HG03378 (cell line): ENCODE measurements at regions not wholly inside any gene's neighbourhood (a gene's known extent, or its start where the extent isn't known, plus 50 kb on each side); places are given as distances from the start of the nearest gene placed in this dataset.

Source experiments
- ATAC-seq: cut with Tn5 transposase; IDR thresholded peaks from one replicate; pipeline ENCODE4 v1.9.1; 2021; ENCODE audit warnings: mild to moderate bottlenecking, moderate library complexity; ENCODE audit not compliant: unreplicated experiment

- no peak for ATAC-seq
Measured at GRCh38 chr12:58563621-58564020, 356.7 kb downstream of the LRIG3 start.

GRCh38 chr12:58564721-58565120 lies 355.6 kb downstream of the LRIG3 start:
- ATAC-seq: no peak

- ATAC-seq: no peak
Measured at GRCh38 chr12:58566599-58566998, 353.7 kb downstream of the LRIG3 start.

GRCh38 chr12:58567189-58567588 lies 353.1 kb downstream of the LRIG3 start:
- ATAC-seq: no peak

- no peak for ATAC-seq
Measured at GRCh38 chr12:58570411-58570810, 349.9 kb downstream of the LRIG3 start.

GRCh38 chr12:58575256-58575655 lies 345.0 kb downstream of the LRIG3 start:
- no peak for ATAC-seq

GRCh38 chr12:58576081-58576480 lies 344.2 kb downstream of the LRIG3 start:
- no peak for ATAC-seq

- no peak for ATAC-seq
Measured at GRCh38 chr12:58576916-58577315, 343.4 kb downstream of the LRIG3 start.

GRCh38 chr12:58580095-58580494 lies 340.2 kb downstream of the LRIG3 start:
- ATAC-seq: no peak

GRCh38 chr12:58583529-58583928 lies 336.8 kb downstream of the LRIG3 start:
- no peak for ATAC-seq

- ATAC-seq: no peak
Measured at GRCh38 chr12:58583940-58584339, 336.4 kb downstream of the LRIG3 start.

GRCh38 chr12:58584880-58585279 lies 335.4 kb downstream of the LRIG3 start:
- ATAC-seq: no peak

- no peak for ATAC-seq
Measured at GRCh38 chr12:58586762-58587161, 333.5 kb downstream of the LRIG3 start.

GRCh38 chr12:58588770-58589169 lies 331.5 kb downstream of the LRIG3 start:
- ATAC-seq: no peak

GRCh38 chr12:58592475-58593207 lies 327.7 kb downstream of the LRIG3 start:
- no peak for ATAC-seq

- ATAC-seq: no peak
Measured at GRCh38 chr12:58593557-58594304, 326.6 kb downstream of the LRIG3 start.

- ATAC-seq: no peak
Measured at GRCh38 chr12:58596381-58596780, 323.9 kb downstream of the LRIG3 start.

- ATAC-seq: no peak
Measured at GRCh38 chr12:58601529-58601928, 318.8 kb downstream of the LRIG3 start.

GRCh38 chr12:58602179-58602578 lies 318.1 kb downstream of the LRIG3 start:
- ATAC-seq: no peak

- no peak for ATAC-seq
Measured at GRCh38 chr12:58602736-58603135, 317.6 kb downstream of the LRIG3 start.

- ATAC-seq: no peak
Measured at GRCh38 chr12:58607805-58608204, 312.5 kb downstream of the LRIG3 start.

GRCh38 chr12:58608711-58609110 lies 311.6 kb downstream of the LRIG3 start:
- ATAC-seq: no peak
